CD4-positive, alpha-beta T cell (primary cell): ENCODE measurements at regions not wholly inside any gene's neighbourhood (a gene's known extent, or its start where the extent isn't known, plus 50 kb on each side); places are given as distances from the start of the nearest gene placed in this dataset.

Experiments
- ATAC-seq: fragments of 200-7000 bp; cut with Tn5 transposase; one replicate; pipeline ENCODE4 v1.10.0; 2022; ENCODE audit warnings: mild to moderate bottlenecking; ENCODE audit not compliant: poor library complexity
- CTCF ChIA-PET: fragments of 350-600 bp; sonication (Branson Sonifier 250); formaldehyde crosslinking; loops from one replicate; lab custom pipeline; 2021; ENCODE audit warnings: antibody characterized with exemption, inconsistent platforms; lab: Charles Lee
- POLR2A ChIA-PET: fragments of 350-600 bp; sonication (Branson Sonifier 250); formaldehyde crosslinking; loops from one replicate; lab custom pipeline; 2021; ENCODE audit warnings: antibody characterized with exemption, inconsistent platforms; lab: Charles Lee
- DNase-seq, 14 experiments: peaks; one replicate each; pipeline ENCODE4 v3.0.0-alpha.2; 2013 to 2020; ENCODE audit warnings: mixed read lengths in 2 of 14
- H3K27ac ChIP-seq, 2 donors: one replicate each; pipeline versions ENCODE4 v1.5.1 to v1.7.0; 2013; ENCODE audit warnings: low read length in 2 of 2, low read depth in 1 of 2, mild to moderate bottlenecking in 1 of 2
- H3K27me3 ChIP-seq, 2 experiments: 1 replicate in 1 of 2; 2 replicates in 1 of 2; pipeline versions ENCODE4 v1.6.1 to v1.7.0; 2013; ENCODE audit warnings: low read length in 2 of 2, control low read depth in 1 of 2, mild to moderate bottlenecking in 1 of 2, moderate library complexity in 1 of 2; ENCODE audit not compliant: insufficient read depth in 2 of 2, control insufficient read depth in 1 of 2
- H3K36me3 ChIP-seq: one replicate; pipeline ENCODE4 v1.6.1; 2013; ENCODE audit warnings: low read length, control low read depth; ENCODE audit not compliant: insufficient read depth
- H3K4me1 ChIP-seq: one replicate; pipeline ENCODE4 v1.6.1; 2013; ENCODE audit warnings: low read length, control low read depth; ENCODE audit not compliant: insufficient read depth
- H3K4me3 ChIP-seq: one replicate; pipeline ENCODE4 v1.5.1; 2013; ENCODE audit warnings: mild to moderate bottlenecking, low read length, moderate library complexity
- H3K9me3 ChIP-seq, 2 experiments: 1 replicate in 1 of 2; 2 replicates in 1 of 2; pipeline versions ENCODE4 v1.6.1 to v1.7.0; 2013; ENCODE audit warnings: low read length in 2 of 2, mild to moderate bottlenecking in 2 of 2, control low read depth in 1 of 2, moderate library complexity in 1 of 2; ENCODE audit not compliant: control insufficient read depth in 1 of 2, insufficient read depth in 1 of 2
- H3K27ac Mint-ChIP-seq: one replicate; pipeline ENCODE4 v1.8.0; 2020; ENCODE audit warnings: mixed read lengths
- H3K27me3 Mint-ChIP-seq: one replicate; pipeline ENCODE4 v1.8.0; 2021; ENCODE audit warnings: mixed read lengths
- H3K36me3 Mint-ChIP-seq: one replicate; pipeline ENCODE4 v1.8.0; 2021; ENCODE audit warnings: low read depth, mixed read lengths
- H3K4me1 Mint-ChIP-seq: one replicate; pipeline ENCODE4 v1.8.0; 2021; ENCODE audit warnings: low read depth, mixed read lengths
- H3K4me3 Mint-ChIP-seq: one replicate; pipeline ENCODE4 v1.8.0; 2020; ENCODE audit warnings: mild to moderate bottlenecking, mixed read lengths
- H3K9me3 Mint-ChIP-seq: one replicate; pipeline ENCODE4 v1.8.0; 2020; ENCODE audit warnings: mixed read lengths
- intact Hi-C, 2 experiments: fragments of 100-400 bp; cut with DNase I in 1 of 2; cut with micrococcal nuclease in 1 of 2; formaldehyde crosslinking; loops; one replicate each; pipeline versions ENCODE4 v1.15.1 to v1.9.0; 2023 to 2025; cut with DNase I, micrococcal nuclease
- TF ChIP-seq, protein P1 (sequence below): fragments of 200-600 bp; IDR thresholded peaks from one replicate; pipeline ENCODE4 v1.8.0; 2022; ENCODE audit warnings: antibody characterized with exemption, mild to moderate bottlenecking

DNA sequence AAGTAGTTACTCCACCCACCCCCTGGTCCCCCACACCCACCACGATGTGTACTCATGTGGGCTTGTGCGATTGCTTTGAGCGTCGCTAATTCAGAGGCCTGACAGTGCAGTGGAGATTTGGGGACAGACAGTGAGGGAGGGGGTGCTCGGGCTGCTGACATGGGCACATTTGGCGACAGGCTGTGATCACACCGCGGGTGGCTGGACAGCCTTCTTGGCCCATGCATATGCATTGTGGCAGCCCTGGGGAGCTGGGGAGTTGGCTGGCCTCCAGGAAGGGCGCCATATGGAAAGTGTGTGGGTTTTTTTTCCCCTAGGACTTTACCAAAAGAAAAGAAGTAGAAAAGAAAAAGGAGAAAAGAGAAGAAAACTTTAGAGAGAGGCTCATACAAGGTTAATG is 275.5 kb upstream of the N4BP1 start:
- Histone ChIP-seq H3K27ac (no peak overlapping the region), H3K36me3 (no peaks in the 10 kb centered on the region), H3K27me3 (no peaks in the 10 kb centered on the region), H3K4me3 (no peak overlapping the region), H3K9me3 (peaks cover 0 to 12% of the 10 kb centered on the region in 2 experiments), H3K4me1 (no peaks in the 10 kb centered on the region)
- Mint-ChIP-seq H3K27me3 (no peaks in the 10 kb centered on the region), H3K9me3 (no peaks in the 10 kb centered on the region), H3K4me3 (no peak overlapping the region), H3K4me1 (no peaks in the 10 kb centered on the region), H3K27ac (no peak overlapping the region), H3K36me3 (no peaks in the 10 kb centered on the region)
- ATAC-seq (no peak), DNase-seq (no peak)
- TF ChIP-seq, protein P1, sequence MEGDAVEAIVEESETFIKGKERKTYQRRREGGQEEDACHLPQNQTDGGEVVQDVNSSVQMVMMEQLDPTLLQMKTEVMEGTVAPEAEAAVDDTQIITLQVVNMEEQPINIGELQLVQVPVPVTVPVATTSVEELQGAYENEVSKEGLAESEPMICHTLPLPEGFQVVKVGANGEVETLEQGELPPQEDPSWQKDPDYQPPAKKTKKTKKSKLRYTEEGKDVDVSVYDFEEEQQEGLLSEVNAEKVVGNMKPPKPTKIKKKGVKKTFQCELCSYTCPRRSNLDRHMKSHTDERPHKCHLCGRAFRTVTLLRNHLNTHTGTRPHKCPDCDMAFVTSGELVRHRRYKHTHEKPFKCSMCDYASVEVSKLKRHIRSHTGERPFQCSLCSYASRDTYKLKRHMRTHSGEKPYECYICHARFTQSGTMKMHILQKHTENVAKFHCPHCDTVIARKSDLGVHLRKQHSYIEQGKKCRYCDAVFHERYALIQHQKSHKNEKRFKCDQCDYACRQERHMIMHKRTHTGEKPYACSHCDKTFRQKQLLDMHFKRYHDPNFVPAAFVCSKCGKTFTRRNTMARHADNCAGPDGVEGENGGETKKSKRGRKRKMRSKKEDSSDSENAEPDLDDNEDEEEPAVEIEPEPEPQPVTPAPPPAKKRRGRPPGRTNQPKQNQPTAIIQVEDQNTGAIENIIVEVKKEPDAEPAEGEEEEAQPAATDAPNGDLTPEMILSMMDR = no peak
- ChIA-PET POLR2A (no interaction called here), CTCF (no interaction called here)
- intact Hi-C loops = no loop called here

DNA sequence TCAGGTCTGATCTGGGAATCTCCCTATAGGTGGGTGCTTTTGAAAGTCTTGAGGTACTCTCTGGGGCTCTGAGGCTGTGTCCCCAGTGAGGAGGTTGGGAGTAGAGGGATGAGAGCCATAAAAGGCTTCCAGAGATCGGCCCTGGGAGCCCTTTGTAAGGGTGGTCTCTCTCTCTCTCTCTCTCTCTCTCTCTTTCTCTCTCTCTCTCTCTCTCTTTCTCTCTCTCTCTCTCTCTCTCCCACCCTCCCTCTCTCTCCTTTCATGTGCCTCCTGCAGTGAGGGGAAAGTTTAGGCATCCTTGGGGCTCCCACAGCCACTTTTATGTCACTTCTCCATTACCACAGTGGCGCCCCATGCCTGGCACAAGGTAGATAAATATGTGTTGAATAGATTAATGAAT is 271.3 kb upstream of the N4BP1 start:
- intact Hi-C loops = no loop called here
- Mint-ChIP-seq H3K9me3 (no peaks in the 10 kb centered on the region), H3K4me3 (no peak overlapping the region), H3K4me1 (no peaks in the 10 kb centered on the region), H3K27ac (no peak overlapping the region), H3K36me3 (no peaks in the 10 kb centered on the region), H3K27me3 (no peaks in the 10 kb centered on the region)
- ATAC-seq (no peak), DNase-seq (no peak)
- Histone ChIP-seq H3K4me3 (no peak overlapping the region), H3K4me1 (no peaks in the 10 kb centered on the region), H3K36me3 (no peaks in the 10 kb centered on the region), H3K27me3 (no peaks in the 10 kb centered on the region), H3K27ac (no peak overlapping the region), H3K9me3 (peaks cover 0 to 18% of the 10 kb centered on the region in 2 experiments)
- TF ChIP-seq, protein P1 = no peak
- ChIA-PET POLR2A (no interaction called here), CTCF (no interaction called here)

DNA sequence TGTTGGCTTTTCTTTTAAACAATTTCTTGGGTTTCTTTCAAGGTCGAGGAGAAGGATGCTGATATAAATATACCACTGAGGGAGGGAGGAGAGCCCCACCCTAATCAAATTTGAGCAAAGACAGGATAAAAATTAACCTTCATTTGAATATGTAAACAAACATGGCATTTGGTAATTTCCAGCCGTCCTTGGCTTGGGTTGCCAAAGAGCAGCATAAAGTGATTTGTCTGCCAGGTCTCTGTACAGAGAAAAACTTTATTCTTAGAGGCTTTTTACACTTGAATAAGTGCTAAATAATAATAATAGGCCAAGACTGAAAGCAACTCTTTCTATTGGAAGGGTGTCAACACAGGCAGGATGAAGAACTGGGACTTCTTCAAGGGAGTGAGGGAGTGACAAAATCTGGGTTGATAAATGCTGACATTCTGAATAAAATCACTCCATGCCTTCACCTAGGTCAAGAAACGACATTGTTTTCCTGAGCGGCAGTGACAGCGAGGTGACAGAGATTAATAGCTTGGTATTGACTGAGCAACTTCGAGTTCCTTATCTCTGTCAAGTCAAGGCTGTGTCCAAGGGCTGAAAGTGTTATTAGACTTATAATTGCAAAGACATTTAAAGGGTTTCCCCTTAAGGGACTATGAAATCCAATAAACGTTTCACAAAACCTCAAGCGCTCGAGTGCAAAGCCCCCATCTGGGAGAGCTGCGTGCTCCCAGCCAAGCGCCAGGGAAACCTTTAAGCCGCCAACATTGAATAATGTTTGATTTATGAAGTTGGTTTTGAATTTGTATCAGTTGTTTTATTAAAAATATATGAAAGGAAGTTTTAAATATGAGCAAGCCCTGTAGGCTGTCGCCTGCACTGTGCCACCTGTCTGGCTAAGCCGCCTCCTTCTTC is 269.5 kb upstream of the N4BP1 start:
- no peak overlapping the region for H3K27ac Mint-ChIP-seq

More for the DNA sequence above, 269.5 kb upstream of the N4BP1 start:
- CTCF ChIA-PET = no interaction called here
- no peak for DNase-seq
- H3K27me3 ChIP-seq = no peaks in the 10 kb centered on the region
- POLR2A ChIA-PET = no interaction called here
- H3K4me3 ChIP-seq = no peak overlapping the region
- H3K4me3 Mint-ChIP-seq = no peak overlapping the region
- H3K9me3 Mint-ChIP-seq = no peaks in the 10 kb centered on the region
- peaks cover 0 to 13% of the 10 kb centered on the region in 2 experiments for H3K9me3 ChIP-seq
- TF ChIP-seq, protein P1 = no peak
- no peaks in the 10 kb centered on the region for H3K36me3 ChIP-seq
- H3K4me1 Mint-ChIP-seq = no peaks in the 10 kb centered on the region
- no peaks in the 10 kb centered on the region for H3K4me1 ChIP-seq
- no peaks in the 10 kb centered on the region for H3K36me3 Mint-ChIP-seq
- no peak overlapping the region for H3K27ac ChIP-seq
- intact Hi-C loops = no loop called here
- no peak for ATAC-seq
- no peaks in the 10 kb centered on the region for H3K27me3 Mint-ChIP-seq
